Activated naive CD4-positive, alpha-beta T cell treated with anti-CD3 and anti-CD28 coated beads, Interleukin-2, amount 50 U/mL, for 72 hours (primary cell): ENCODE measurements at regions not wholly inside any gene's neighbourhood (a gene's known extent, or its start where the extent isn't known, plus 50 kb on each side); places are given as distances from the start of the nearest gene placed in this dataset.
"Not testable (repeated sequence)": the region's sequence is repeated elsewhere in the genome, so short reads cannot be mapped to it uniquely, and the experiment has no call there.

Experiments used
- ATAC-seq, 2 donors: fragments of 150-1000 bp; cut with Tn5 transposase; 2 replicates each; pipeline ENCODE4 v1.10.0; 2021; ENCODE audit warnings: mild to moderate bottlenecking in 2 of 2, moderate library complexity in 2 of 2
- DNase-seq, 2 donors: peaks; one replicate each; pipeline ENCODE4 v3.0.0; 2021 to 2022; ENCODE audit warnings: low spot score in 2 of 2
- H3K27ac Mint-ChIP-seq, 2 donors: one replicate each; pipeline ENCODE4 v1.8.0; 2022; ENCODE audit warnings: mild to moderate bottlenecking in 2 of 2, mixed read lengths in 2 of 2
- H3K36me3 Mint-ChIP-seq, 2 donors: one replicate each; pipeline ENCODE4 v1.8.0; 2022; ENCODE audit warnings: mixed read lengths in 2 of 2
- H3K9me3 Mint-ChIP-seq, 2 donors: one replicate each; pipeline ENCODE4 v1.8.0; 2022; ENCODE audit warnings: mixed read lengths in 2 of 2

GRCh38 chr15:21730427-21731405, 146.8 kb downstream of the POTEB start:
- H3K27ac Mint-ChIP-seq, H3K36me3 Mint-ChIP-seq, H3K9me3 Mint-ChIP-seq, DNase-seq: not testable (repeated sequence)
- peak; percentile 80 to 88 for ATAC-seq

GRCh38 chr15:21724988-21725387, 152.5 kb downstream of the POTEB start:
- H3K27ac Mint-ChIP-seq, H3K36me3 Mint-ChIP-seq, DNase-seq, H3K9me3 Mint-ChIP-seq: not testable (repeated sequence)
- peak in 1 of 2 donors; percentile 54 for ATAC-seq

- DNase-seq, H3K9me3 Mint-ChIP-seq, H3K36me3 Mint-ChIP-seq, H3K27ac Mint-ChIP-seq: not testable (repeated sequence)
- ATAC-seq: peak; percentile 54 to 70
Measured at GRCh38 chr15:21721115-21721514, 156.4 kb downstream of the POTEB start.

- not testable (repeated sequence) for DNase-seq, H3K36me3 Mint-ChIP-seq, H3K9me3 Mint-ChIP-seq, H3K27ac Mint-ChIP-seq
- peak; percentile 75 to 80 for ATAC-seq
Measured at GRCh38 chr15:21718779-21719178, 158.8 kb downstream of the POTEB start.

- not testable (repeated sequence) for H3K36me3 Mint-ChIP-seq
- ATAC-seq: peak; percentile 64 to 69
Measured at GRCh38 chr15:21718108-21718507, 159.4 kb downstream of the POTEB start.

GRCh38 chr15:21717661-21718060, 159.9 kb downstream of the POTEB start:
- H3K27ac Mint-ChIP-seq, DNase-seq, H3K36me3 Mint-ChIP-seq, H3K9me3 Mint-ChIP-seq: not testable (repeated sequence)
- peak; percentile 69 to 78 for ATAC-seq

More at GRCh38 chr15:21718108-21718507, 159.4 kb downstream of the POTEB start:
- not testable (repeated sequence) for H3K9me3 Mint-ChIP-seq, DNase-seq, H3K27ac Mint-ChIP-seq

GRCh38 chr15:21705480-21705879, 172.1 kb downstream of the POTEB start:
- H3K9me3 Mint-ChIP-seq, H3K27ac Mint-ChIP-seq, H3K36me3 Mint-ChIP-seq, DNase-seq: not testable (repeated sequence)
- peak; percentile 94 to 100 for ATAC-seq

- H3K9me3 Mint-ChIP-seq, ATAC-seq: not testable (repeated sequence)
Measured at GRCh38 chr15:21698620-21699019, 178.9 kb downstream of the POTEB start.

GRCh38 chr15:21695089-21695488, 182.4 kb downstream of the POTEB start:
- not testable (repeated sequence) for ATAC-seq, H3K9me3 Mint-ChIP-seq, H3K27ac Mint-ChIP-seq, DNase-seq, H3K36me3 Mint-ChIP-seq

More at GRCh38 chr15:21698620-21699019, 178.9 kb downstream of the POTEB start:
- not testable (repeated sequence) for H3K27ac Mint-ChIP-seq, H3K36me3 Mint-ChIP-seq, DNase-seq

GRCh38 chr15:21692471-21693102, 184.9 kb downstream of the POTEB start:
- peak; percentile 69 to 80 for ATAC-seq
- H3K36me3 Mint-ChIP-seq: not testable (repeated sequence)

GRCh38 chr15:21656798-21657397, 216.6 kb upstream of the POTEB3 start:
- not testable (repeated sequence) for H3K9me3 Mint-ChIP-seq, DNase-seq, H3K36me3 Mint-ChIP-seq, H3K27ac Mint-ChIP-seq
- ATAC-seq: peak; percentile 90 to 94

More at GRCh38 chr15:21692471-21693102, 184.9 kb downstream of the POTEB start:
- H3K27ac Mint-ChIP-seq, H3K9me3 Mint-ChIP-seq, DNase-seq: not testable (repeated sequence)

- H3K27ac Mint-ChIP-seq, H3K9me3 Mint-ChIP-seq, DNase-seq, H3K36me3 Mint-ChIP-seq: not testable (repeated sequence)
- peak; percentile 57 to 64 for ATAC-seq
Measured at GRCh38 chr15:21656114-21656746, 215.9 kb upstream of the POTEB3 start.

- H3K27ac Mint-ChIP-seq, DNase-seq, ATAC-seq, H3K36me3 Mint-ChIP-seq, H3K9me3 Mint-ChIP-seq: not testable (repeated sequence)
Measured at GRCh38 chr15:21653707-21654106, 213.4 kb upstream of the POTEB3 start.

GRCh38 chr15:21638770-21639169, 198.5 kb upstream of the POTEB3 start:
- H3K36me3 Mint-ChIP-seq, ATAC-seq, H3K9me3 Mint-ChIP-seq, H3K27ac Mint-ChIP-seq, DNase-seq: not testable (repeated sequence)

GRCh38 chr15:21626694-21627093, 186.4 kb upstream of the POTEB3 start:
- not testable (repeated sequence) for DNase-seq, ATAC-seq, H3K27ac Mint-ChIP-seq, H3K9me3 Mint-ChIP-seq, H3K36me3 Mint-ChIP-seq

GRCh38 chr15:21609223-21609622, 168.9 kb upstream of the POTEB3 start:
- ATAC-seq, H3K36me3 Mint-ChIP-seq, DNase-seq, H3K9me3 Mint-ChIP-seq, H3K27ac Mint-ChIP-seq: not testable (repeated sequence)
